Stomach (tissue), 8 donors: ENCODE measurements at regions not wholly inside any gene's neighbourhood (a gene's known extent, or its start where the extent isn't known, plus 50 kb on each side); places are given as distances from the start of the nearest gene placed in this dataset.

Experiments
- DNase-seq, 2 donors: peaks; one replicate each; pipeline versions ENCODE4 v3.0.0 to v3.0.0-alpha.2; 2013 to 2019
- H3K27ac ChIP-seq, 5 donors: fragments of 200-600 bp in 4 of 5; sonication (generic) in 4 of 5; one replicate each; pipeline ENCODE4 v1.5.1; 2013 to 2019; ENCODE audit warnings: mild to moderate bottlenecking in 1 of 5, moderate library complexity in 1 of 5
- H3K27me3 ChIP-seq, 3 donors: fragments of 200-600 bp; sonication (generic); one replicate each; pipeline ENCODE4 v1.5.1; 2017 to 2019; ENCODE audit warnings: mixed run types in 1 of 3
- H3K36me3 ChIP-seq, 4 donors: fragments of 200-600 bp; sonication (generic); 1 replicate in 3 of 4; 2 replicates in 1 of 4; pipeline ENCODE4 v1.5.1; 2016 to 2019
- H3K4me1 ChIP-seq, 4 donors: fragments of 200-600 bp; sonication (generic); one replicate each; pipeline ENCODE4 v1.5.1; 2016 to 2019
- H3K4me3 ChIP-seq, 4 donors: fragments of 200-600 bp; sonication (generic) in 3 of 4; one replicate each; pipeline ENCODE4 v1.5.1; 2016 to 2019; ENCODE audit warnings: mild to moderate bottlenecking in 1 of 4
- H3K9me3 ChIP-seq, 4 donors: fragments of 200-600 bp; sonication (generic); one replicate each; pipeline ENCODE4 v1.5.1; 2016 to 2019
- EP300 ChIP-seq: sonication (generic); formaldehyde crosslinking; IDR thresholded peaks from one replicate; pipeline ENCODE4 v1.6.1; 2017; ENCODE audit warnings: antibody characterized with exemption
- POLR2A ChIP-seq, 4 donors: fragments of 450-650 bp; IDR thresholded peaks; one replicate each; pipeline ENCODE4 v1.6.1; 2016; ENCODE audit warnings: antibody characterized with exemption in 4 of 4, control low read depth in 2 of 4, mild to moderate bottlenecking in 1 of 4, moderate library complexity in 1 of 4
- POLR2AphosphoS5 ChIP-seq, 3 donors: sonication (generic); formaldehyde crosslinking; IDR thresholded peaks; one replicate each; pipeline ENCODE4 v1.6.1; 2016; ENCODE audit warnings: antibody characterized with exemption in 3 of 3
- WGBS, 5 donors: extraction: QIAGEN DNeasy Blood & Tissue Kit in 3 of 5; methylation state at CpG; one replicate each; pipeline versions ENCODE4 v1.1.5 to v1.1.7; 2013 to 2018; 5-methylcytosine and 5-hydroxymethylcytosine counted together
- intact Hi-C: fragments of 100-400 bp; cut with DNase I; formaldehyde crosslinking; loops from one replicate; pipeline ENCODE4 v1.15.1; 2023; ENCODE audit warnings: low total_unique reads
- TF ChIP-seq, protein P1 (sequence below), 7 experiments: fragments of 450-650 bp in 4 of 7; fragments of 200-600 bp in 3 of 7; sonication (generic) in 3 of 7; IDR thresholded peaks; one replicate each; pipeline ENCODE4 v1.5.1; 2016 to 2019; ENCODE audit warnings: antibody characterized with exemption in 7 of 7, control low read depth in 2 of 7, mild to moderate bottlenecking in 1 of 7
- donor health status: healthy with polysubstance abuse.
- donor health status: Bipolar disorder and iron deficiency.
- donor health status: healthy.

DNA sequence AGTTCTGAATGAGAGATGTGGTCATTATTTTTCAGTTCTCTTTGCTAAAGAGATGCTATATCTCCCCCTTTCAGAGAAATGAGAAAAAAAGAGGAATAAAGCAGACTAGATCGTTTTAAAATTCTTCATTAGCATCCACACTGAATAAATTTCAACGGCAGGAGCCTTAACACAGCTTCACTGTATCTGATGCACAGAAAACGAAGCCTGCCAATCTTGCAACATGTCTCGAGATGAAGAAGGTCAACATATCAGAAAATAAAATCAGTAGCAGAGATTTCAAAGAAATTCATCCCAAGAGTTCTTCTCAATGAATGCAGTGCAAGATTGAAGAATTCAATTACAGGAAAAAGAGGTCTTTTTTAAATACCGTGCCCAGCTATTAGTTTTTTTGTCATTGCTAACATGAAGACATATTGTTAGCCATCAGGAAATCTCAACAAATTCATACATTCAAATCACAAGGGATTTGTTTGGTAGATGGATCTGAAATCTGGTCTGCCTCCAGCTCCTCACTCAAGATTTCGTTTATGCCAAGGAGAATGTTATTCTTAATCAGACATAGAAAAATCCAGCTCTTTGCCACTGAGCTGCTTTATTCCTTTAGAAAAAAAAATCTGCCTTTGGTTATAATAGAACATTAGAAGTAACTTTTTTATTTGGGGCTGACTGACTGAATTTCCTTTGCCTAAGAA is 76.4 kb upstream of the DAB1 start:
- Histone ChIP-seq H3K9me3 (no peaks in the 10 kb centered on the region), H3K36me3 (no peaks in the 10 kb centered on the region), H3K4me3 (no peak overlapping the region), H3K27me3 (peaks cover 0 to 5% (median 0%) of the 10 kb centered on the region in 3 donors), H3K27ac (no peak overlapping the region), H3K4me1 (no peaks in the 10 kb centered on the region)
- DNase-seq, result no peak
- intact Hi-C loops, result no loop called here
- WGBS, 5 donors, result 59 to 76% (median 63%) methylated on average over 6 of the region's 6 CpGs
- TF ChIP-seq POLR2A (IDR thresholded peaks at IDR 0.05) (no peak), POLR2AphosphoS5 (IDR thresholded peaks at IDR 0.05) (no peak), EP300 (no peak)
- TF ChIP-seq, protein P1, sequence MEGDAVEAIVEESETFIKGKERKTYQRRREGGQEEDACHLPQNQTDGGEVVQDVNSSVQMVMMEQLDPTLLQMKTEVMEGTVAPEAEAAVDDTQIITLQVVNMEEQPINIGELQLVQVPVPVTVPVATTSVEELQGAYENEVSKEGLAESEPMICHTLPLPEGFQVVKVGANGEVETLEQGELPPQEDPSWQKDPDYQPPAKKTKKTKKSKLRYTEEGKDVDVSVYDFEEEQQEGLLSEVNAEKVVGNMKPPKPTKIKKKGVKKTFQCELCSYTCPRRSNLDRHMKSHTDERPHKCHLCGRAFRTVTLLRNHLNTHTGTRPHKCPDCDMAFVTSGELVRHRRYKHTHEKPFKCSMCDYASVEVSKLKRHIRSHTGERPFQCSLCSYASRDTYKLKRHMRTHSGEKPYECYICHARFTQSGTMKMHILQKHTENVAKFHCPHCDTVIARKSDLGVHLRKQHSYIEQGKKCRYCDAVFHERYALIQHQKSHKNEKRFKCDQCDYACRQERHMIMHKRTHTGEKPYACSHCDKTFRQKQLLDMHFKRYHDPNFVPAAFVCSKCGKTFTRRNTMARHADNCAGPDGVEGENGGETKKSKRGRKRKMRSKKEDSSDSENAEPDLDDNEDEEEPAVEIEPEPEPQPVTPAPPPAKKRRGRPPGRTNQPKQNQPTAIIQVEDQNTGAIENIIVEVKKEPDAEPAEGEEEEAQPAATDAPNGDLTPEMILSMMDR (IDR thresholded peaks at IDR 0.05), result no peak

DNA sequence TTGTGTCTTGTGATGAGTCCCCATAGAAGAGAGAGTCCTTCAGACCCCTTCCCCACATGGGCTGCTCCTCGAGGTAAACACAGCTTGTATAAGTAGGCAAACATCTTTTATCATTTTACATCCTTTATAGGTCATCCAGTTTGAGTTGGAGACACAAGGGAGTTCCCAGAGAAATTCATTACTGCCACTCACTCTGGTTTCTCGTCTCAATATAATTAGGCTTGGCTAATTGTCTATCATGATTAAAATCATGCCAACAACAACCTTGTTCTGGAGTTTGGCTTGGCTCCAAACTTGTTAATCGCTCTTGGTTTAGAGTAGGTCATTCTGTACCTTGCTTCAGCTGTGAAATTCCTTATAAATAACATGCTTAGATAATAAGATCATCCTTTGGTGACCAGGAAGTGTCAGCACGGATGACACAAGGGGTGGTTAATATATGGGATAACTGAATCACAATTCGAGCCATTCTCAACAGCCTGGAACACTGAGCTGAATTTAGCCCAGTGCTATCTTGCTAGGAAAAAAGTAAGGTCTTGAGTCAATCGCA is 70.7 kb upstream of the DAB1 start:
- TF ChIP-seq POLR2AphosphoS5 (IDR thresholded peaks at IDR 0.05), result no peak
- H3K9me3 ChIP-seq, result no peaks in the 10 kb centered on the region
- H3K4me3 ChIP-seq, result no peak overlapping the region
- no peaks in the 10 kb centered on the region for H3K36me3 ChIP-seq
- no peaks in the 10 kb centered on the region for H3K4me1 ChIP-seq
- H3K27me3 ChIP-seq, result peaks cover 0 to 5% (median 0%) of the 10 kb centered on the region in 3 donors
- no peak for DNase-seq
- 58 to 66% (median 64%) methylated on average over 6 of the region's 6 CpGs for WGBS, 5 donors
- no peak overlapping the region for H3K27ac ChIP-seq
- intact Hi-C loops, result no loop called here

DNA sequence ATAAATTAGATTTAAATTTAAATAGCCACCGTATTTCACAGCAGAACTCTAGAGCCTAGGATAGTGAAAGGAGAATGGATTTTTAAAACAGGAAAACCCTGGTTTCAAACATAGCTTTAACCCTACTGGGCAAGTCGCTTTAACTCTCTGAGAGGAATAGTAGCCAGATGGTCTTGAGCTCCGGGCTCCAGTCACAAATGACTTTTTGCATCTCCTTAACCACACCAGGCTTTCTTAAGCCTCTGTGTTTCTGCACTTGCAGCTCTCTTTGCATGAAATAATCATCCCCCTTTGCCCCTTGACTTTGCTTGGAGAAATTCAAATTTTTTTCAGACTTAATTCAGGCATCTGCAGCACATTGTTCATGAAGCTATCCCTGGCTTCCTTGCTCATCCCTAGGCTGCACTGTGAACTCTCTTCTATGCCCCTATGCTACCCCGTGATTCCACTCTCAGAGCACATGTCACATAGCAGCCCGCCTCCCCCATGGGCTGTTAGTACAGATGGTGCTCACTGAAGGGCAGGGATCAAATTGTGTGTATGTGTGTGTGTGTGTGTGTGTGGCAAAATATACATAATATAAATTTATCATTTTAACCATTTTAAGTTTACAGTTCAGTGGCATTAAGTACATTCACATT is 68.8 kb upstream of the DAB1 start:
- Histone ChIP-seq H3K9me3 (no peaks in the 10 kb centered on the region), H3K27me3 (no peaks in the 10 kb centered on the region), H3K4me1 (no peaks in the 10 kb centered on the region), H3K4me3 (no peak overlapping the region), H3K36me3 (no peaks in the 10 kb centered on the region), H3K27ac (no peak overlapping the region)
- TF ChIP-seq, protein P1 (IDR thresholded peaks at IDR 0.05), result no peak
- no peak for TF ChIP-seq POLR2AphosphoS5 (IDR thresholded peaks at IDR 0.05)
- TF ChIP-seq POLR2A (IDR thresholded peaks at IDR 0.05), result no peak
- TF ChIP-seq EP300, result no peak
- DNase-seq, result no peak
- 61 to 71% (median 68%) methylated on average over 5 of the region's 5 CpGs for WGBS, 5 donors
- intact Hi-C loops, result no loop called here

DNA sequence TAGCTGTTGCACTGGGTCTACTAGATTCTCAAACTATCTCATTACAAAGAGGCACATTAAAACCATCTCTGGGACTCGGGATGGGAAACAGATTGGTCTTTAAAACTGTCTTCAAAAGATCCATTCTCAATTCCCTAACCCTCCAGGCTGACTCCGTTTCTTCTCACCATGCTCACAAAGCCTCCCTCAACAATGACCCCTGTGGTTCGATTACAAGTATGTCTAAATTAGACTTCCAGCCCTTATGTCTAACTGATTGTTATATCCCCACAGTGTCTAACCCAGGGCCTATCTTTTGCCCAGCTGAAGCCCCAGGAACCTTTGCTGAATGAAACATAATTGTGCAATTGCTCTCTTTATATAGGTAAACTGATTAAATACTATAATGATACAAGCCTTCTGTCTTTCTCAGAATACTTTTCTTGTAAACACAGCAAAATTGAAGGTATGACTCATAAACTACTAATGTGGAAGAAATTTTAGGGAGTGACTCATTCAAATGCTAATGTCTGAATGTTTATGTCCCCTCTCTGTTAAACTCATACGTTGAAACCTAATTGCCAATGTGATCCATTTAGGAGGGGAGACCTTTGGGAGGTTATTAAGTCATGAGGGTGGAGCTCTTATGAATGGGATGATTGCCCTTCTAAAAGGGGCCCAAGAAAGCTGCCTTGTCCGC is 65.6 kb upstream of the DAB1 start:
- TF ChIP-seq, protein P1 (IDR thresholded peaks at IDR 0.05), result no peak
- TF ChIP-seq POLR2AphosphoS5 (IDR thresholded peaks at IDR 0.05) (no peak), POLR2A (IDR thresholded peaks at IDR 0.05) (no peak), EP300 (no peak)
- no peak overlapping the region for H3K4me3 ChIP-seq
- H3K9me3 ChIP-seq, result no peaks in the 10 kb centered on the region
- no peak for DNase-seq
- H3K27me3 ChIP-seq, result no peaks in the 10 kb centered on the region
- H3K4me1 ChIP-seq, result no peaks in the 10 kb centered on the region
- no peak overlapping the region for H3K27ac ChIP-seq
- no peaks in the 10 kb centered on the region for H3K36me3 ChIP-seq
- intact Hi-C loops, result no loop called here
- 67 to 81% (median 78%) methylated on average over 5 of the region's 5 CpGs for WGBS, 5 donors
